DOHH2 (cell line): ENCODE measurements at regions not wholly inside any gene's neighbourhood (a gene's known extent, or its start where the extent isn't known, plus 50 kb on each side); places are given as distances from the start of the nearest gene placed in this dataset.
"Not testable (repeated sequence)": the region's sequence is repeated elsewhere in the genome, so short reads cannot be mapped to it uniquely, and the experiment has no call there.

Source experiments
- H3F3A ChIP-seq: fragments of 200-600 bp; sonication (generic), shearing (Covaris generic); 2 replicates; pipeline ENCODE4 v1.6.0; 2016; ENCODE audit warnings: antibody characterized with exemption, mild to moderate bottlenecking; ENCODE audit not compliant: control insufficient read depth, insufficient read depth
- H3K27ac ChIP-seq: fragments of 200-600 bp; sonication (generic); 2 replicates; pipeline ENCODE4 v1.5.1; 2014; ENCODE audit warnings: low read depth, mild to moderate bottlenecking, low read length, moderate library complexity
- H3K27me3 ChIP-seq: fragments of 200-600 bp; sonication (generic); 2 replicates; pipeline ENCODE4 v1.6.1; 2014; ENCODE audit warnings: mild to moderate bottlenecking, low read length, mixed read lengths; ENCODE audit not compliant: control insufficient read depth
- H3K36me3 ChIP-seq: fragments of 200-600 bp; sonication (generic); 2 replicates; pipeline ENCODE4 v1.6.1; 2014; ENCODE audit warnings: mild to moderate bottlenecking, low read length, moderate library complexity, mixed read lengths; ENCODE audit not compliant: control insufficient read depth
- H3K4me1 ChIP-seq: fragments of 200-600 bp; sonication (generic); 2 replicates; pipeline ENCODE4 v1.6.1; 2014; ENCODE audit warnings: mild to moderate bottlenecking, low read length, mixed read lengths; ENCODE audit not compliant: control insufficient read depth
- H3K4me2 ChIP-seq: fragments of 200-600 bp; sonication (generic); 2 replicates; pipeline ENCODE4 v1.6.0; 2014; ENCODE audit warnings: mild to moderate bottlenecking, low read length, moderate library complexity
- H3K4me3 ChIP-seq: fragments of 200-600 bp; sonication (generic); 2 replicates; pipeline ENCODE4 v1.5.1; 2014; ENCODE audit warnings: mild to moderate bottlenecking, low read length, mixed read lengths
- H3K79me2 ChIP-seq: fragments of 200-600 bp; sonication (generic); 2 replicates; pipeline ENCODE4 v1.6.1; 2014; ENCODE audit warnings: mild to moderate bottlenecking, low read length, mixed read lengths; ENCODE audit not compliant: control insufficient read depth
- H3K9me2 ChIP-seq: fragments of 200-600 bp; sonication (generic); replicated peaks from 2 replicates; pipeline ENCODE4 v1.6.1; 2014; ENCODE audit warnings: mild to moderate bottlenecking, low read length, mixed read lengths; ENCODE audit not compliant: control insufficient read depth
- H3K9me3 ChIP-seq: fragments of 200-600 bp; sonication (generic); 2 replicates; pipeline ENCODE4 v1.6.1; 2014; ENCODE audit warnings: antibody characterized with exemption, low read length, mixed read lengths; ENCODE audit not compliant: control insufficient read depth, insufficient read depth
- H4K20me1 ChIP-seq: fragments of 200-600 bp; sonication (generic); 2 replicates; pipeline ENCODE4 v1.6.0; 2014; ENCODE audit warnings: low read depth, mild to moderate bottlenecking, antibody characterized with exemption, low read length, moderate library complexity; ENCODE audit not compliant: control insufficient read depth, insufficient read depth
- CTCF ChIP-seq: fragments of 200-600 bp; sonication (generic); IDR thresholded peaks from one replicate; pipeline ENCODE4 v1.5.1; 2014; ENCODE audit warnings: antibody characterized with exemption, mild to moderate bottlenecking, low read depth, low read length; ENCODE audit not compliant: poor library complexity, severe bottlenecking
- EZH2phosphoT487 ChIP-seq: fragments of 200-600 bp; sonication (generic); IDR thresholded peaks from 2 replicates; pipeline ENCODE4 v1.6.1; 2017; ENCODE audit warnings: borderline replicate concordance, mild to moderate bottlenecking, antibody characterized with exemption, low read length, moderate library complexity, mixed read lengths

GRCh38 chr3:87828046-87828445, 230.8 kb downstream of the CGGBP1 start:
- H3K79me2 ChIP-seq, result no peaks in the 10 kb centered on the region
- no peaks in the 10 kb centered on the region for H4K20me1 ChIP-seq
- H3K9me2 ChIP-seq, result no peaks in the 10 kb centered on the region
- H3K4me3 ChIP-seq, result no peak overlapping the region
- no peaks in the 10 kb centered on the region for H3F3A ChIP-seq
- no peaks in the 10 kb centered on the region for H3K4me1 ChIP-seq
- no peak overlapping the region for H3K4me2 ChIP-seq
- no peaks in the 10 kb centered on the region for H3K27me3 ChIP-seq
- no peaks in the 10 kb centered on the region for H3K9me3 ChIP-seq
- H3K27ac ChIP-seq, result no peak overlapping the region
- no peak for TF ChIP-seq EZH2phosphoT487
- no peak for TF ChIP-seq CTCF
- no peaks in the 10 kb centered on the region for H3K36me3 ChIP-seq

- Histone ChIP-seq H3K4me1 (no peaks in the 10 kb centered on the region), H3K36me3 (no peaks in the 10 kb centered on the region), H3K27ac (no peak overlapping the region), H3K9me2 (no peaks in the 10 kb centered on the region), H3K9me3 (no peaks in the 10 kb centered on the region), H3K4me2 (no peak overlapping the region), H4K20me1 (no peaks in the 10 kb centered on the region), H3K4me3 (no peak overlapping the region), H3K79me2 (no peaks in the 10 kb centered on the region), H3F3A (no peaks in the 10 kb centered on the region), H3K27me3 (no peaks in the 10 kb centered on the region)
- TF ChIP-seq CTCF (no peak), EZH2phosphoT487 (no peak)
Observed at GRCh38 chr3:87822563-87822962, 236.2 kb downstream of the CGGBP1 start.

GRCh38 chr3:87813503-87813902, 245.3 kb downstream of the CGGBP1 start:
- H3K4me3 ChIP-seq, H3K9me2 ChIP-seq, H3K9me3 ChIP-seq, H3K27ac ChIP-seq, H3K27me3 ChIP-seq, H3K4me2 ChIP-seq, H3K79me2 ChIP-seq, H3K36me3 ChIP-seq, H4K20me1 ChIP-seq, H3K4me1 ChIP-seq, H3F3A ChIP-seq: not testable (repeated sequence)

GRCh38 chr3:87811953-87812352, 246.9 kb downstream of the CGGBP1 start:
- H3K4me3 ChIP-seq, result no peak overlapping the region
- no peaks in the 10 kb centered on the region for H3K79me2 ChIP-seq
- H3K36me3 ChIP-seq, result no peaks in the 10 kb centered on the region
- H3K4me1 ChIP-seq, result no peaks in the 10 kb centered on the region
- H3K9me2 ChIP-seq, result no peaks in the 10 kb centered on the region
- no peak for TF ChIP-seq CTCF
- no peak for TF ChIP-seq EZH2phosphoT487
- no peaks in the 10 kb centered on the region for H3F3A ChIP-seq
- H3K27me3 ChIP-seq, result no peaks in the 10 kb centered on the region
- no peak overlapping the region for H3K27ac ChIP-seq
- H3K4me2 ChIP-seq, result no peak overlapping the region
- H4K20me1 ChIP-seq, result no peaks in the 10 kb centered on the region
- H3K9me3 ChIP-seq, result no peaks in the 10 kb centered on the region
